GM12874 (cell line): ENCODE measurements at regions not wholly inside any gene's neighbourhood (a gene's known extent, or its start where the extent isn't known, plus 50 kb on each side); places are given as distances from the start of the nearest gene placed in this dataset.

Source experiments
- CTCF ChIP-seq: IDR thresholded peaks from 2 replicates; pipeline ENCODE4 v1.5.1; 2011; ENCODE audit warnings: low read depth, mild to moderate bottlenecking, control low read depth, low read length, moderate library complexity; ENCODE audit not compliant: insufficient read depth

- TF ChIP-seq CTCF, result no peak
Observed at GRCh38 chr3:182148360-182148759, 436.6 kb downstream of the SOX2 start.

GRCh38 chr3:182149594-182149993, 437.9 kb downstream of the SOX2 start:
- TF ChIP-seq CTCF, result no peak

GRCh38 chr3:182165234-182165633, 453.5 kb downstream of the SOX2 start:
- no peak for TF ChIP-seq CTCF

- no peak for TF ChIP-seq CTCF
Observed at GRCh38 chr3:182172534-182172933, 460.8 kb downstream of the SOX2 start.

GRCh38 chr3:182178488-182179200, 466.9 kb downstream of the SOX2 start:
- no peak for TF ChIP-seq CTCF

- TF ChIP-seq CTCF, result no peak
Observed at GRCh38 chr3:182179631-182180030, 467.9 kb downstream of the SOX2 start.

- TF ChIP-seq CTCF, result no peak
Observed at GRCh38 chr3:182180654-182181385, 469.1 kb downstream of the SOX2 start.
